ENCODE measurements at regions not wholly inside any gene's neighbourhood (a gene's known extent, or its start where the extent isn't known, plus 50 kb on each side); places are given as distances from the start of the nearest gene placed in this dataset.

- H3K36me3 ChIP-seq (ENCODE audit: insufficient read depth, low read length), result no peaks in the 10 kb centered on the region
- H3K9ac ChIP-seq (ENCODE audit: low read depth, low read length), result no peak overlapping the region
- peaks cover 8% of the 10 kb centered on the region; the same call in 1 of the 2 replicates for H3K4me1 ChIP-seq (ENCODE audit: insufficient read depth, low read length)
- H3K9me3 ChIP-seq (ENCODE audit: control insufficient read depth, insufficient read depth, low read length), result peaks cover 6% of the 10 kb centered on the region
These were observed 759.7 kb downstream of the GALC start for GRCh38 chr14:87233266-87233665.

- peaks cover 6% of the 10 kb centered on the region for H3K9me3 ChIP-seq (ENCODE audit: control insufficient read depth, insufficient read depth, low read length)
- H3K4me1 ChIP-seq (ENCODE audit: insufficient read depth, low read length), result peaks cover 8% of the 10 kb centered on the region; the same call in 1 of the 2 replicates
- H3K36me3 ChIP-seq (ENCODE audit: insufficient read depth, low read length), result no peaks in the 10 kb centered on the region
- no peak overlapping the region for H3K9ac ChIP-seq (ENCODE audit: low read depth, low read length)
These were observed 761.5 kb downstream of the GALC start for GRCh38 chr14:87231336-87232026.

GRCh38 chr14:87230726-87231125, 762.3 kb downstream of the GALC start:
- Histone ChIP-seq H3K9me3 (ENCODE audit: control insufficient read depth, insufficient read depth, low read length) (peaks cover 6% of the 10 kb centered on the region), H3K36me3 (ENCODE audit: insufficient read depth, low read length) (no peaks in the 10 kb centered on the region), H3K4me1 (ENCODE audit: insufficient read depth, low read length) (peaks cover 8% of the 10 kb centered on the region; the same call in 1 of the 2 replicates), H3K9ac (ENCODE audit: low read depth, low read length) (no peak overlapping the region)

DNA sequence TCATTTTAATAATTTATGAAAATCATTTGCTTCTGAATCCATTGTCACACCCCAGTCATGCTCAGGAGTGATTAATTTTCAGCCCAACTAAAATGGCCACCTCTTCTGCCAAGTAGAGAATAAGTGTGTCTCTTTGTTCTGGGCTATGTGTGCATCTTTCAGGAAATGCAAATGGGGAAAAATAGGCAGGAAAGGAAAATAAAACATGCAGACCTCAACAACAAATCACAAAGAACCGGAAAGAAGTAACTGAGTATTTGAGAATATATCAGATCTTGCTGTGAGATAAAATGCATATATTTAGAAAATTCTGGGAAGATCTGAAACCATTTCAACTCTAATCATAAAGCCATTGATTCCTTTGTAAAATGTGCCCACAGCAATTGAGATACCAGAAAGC, 763.9 kb downstream of the GALC start:
- H3K9me3 ChIP-seq (ENCODE audit: control insufficient read depth, insufficient read depth, low read length), result peaks cover 6% of the 10 kb centered on the region
- H3K9ac ChIP-seq (ENCODE audit: low read depth, low read length), result no peak overlapping the region
- peaks cover 6% of the 10 kb centered on the region; the same call in 1 of the 2 replicates for H3K4me1 ChIP-seq (ENCODE audit: insufficient read depth, low read length)
- no peaks in the 10 kb centered on the region for H3K36me3 ChIP-seq (ENCODE audit: insufficient read depth, low read length)

DNA sequence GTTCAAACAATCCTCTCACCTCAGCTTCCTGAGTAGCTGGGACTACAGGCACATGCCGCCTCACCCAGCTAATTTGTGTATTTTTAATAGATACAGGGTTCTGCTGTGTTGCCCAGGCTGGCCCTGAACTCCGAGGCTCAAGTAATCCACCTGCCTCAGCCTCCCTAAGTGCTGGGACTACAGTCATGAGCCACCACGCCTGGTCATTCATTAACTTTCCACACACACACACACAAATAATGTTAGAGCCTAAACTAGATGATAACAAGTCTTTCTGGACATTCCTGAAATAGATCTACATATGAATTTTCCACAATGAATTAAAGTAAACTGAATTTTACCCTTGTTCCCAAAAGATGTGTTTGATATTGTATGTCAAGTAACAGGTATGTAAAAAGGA, 776.0 kb downstream of the GALC start:
- no peaks in the 10 kb centered on the region for H3K4me1 ChIP-seq (ENCODE audit: insufficient read depth, low read length)
- H3K9me3 ChIP-seq (ENCODE audit: control insufficient read depth, insufficient read depth, low read length), result no peaks in the 10 kb centered on the region

DNA sequence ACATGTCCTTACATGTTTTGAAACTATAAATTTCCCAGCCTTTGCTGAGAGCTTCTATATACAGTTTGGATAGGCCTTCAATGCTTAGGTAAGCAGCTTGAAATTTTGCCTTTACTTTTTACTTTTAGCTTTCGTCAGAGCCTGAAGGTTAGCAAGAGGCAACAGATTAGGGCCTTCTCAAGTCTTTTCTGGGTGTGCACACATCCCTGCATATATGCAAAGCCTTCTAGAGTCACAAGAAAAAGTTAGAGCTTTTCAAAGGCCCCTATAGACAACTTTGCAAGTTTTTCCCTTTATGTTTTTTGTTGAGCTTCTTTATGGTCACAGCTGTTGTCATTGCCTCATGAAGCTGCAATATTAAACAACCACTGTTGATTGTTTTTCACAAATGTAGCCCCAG, 778.4 kb downstream of the GALC start:
- Histone ChIP-seq H3K36me3 (ENCODE audit: insufficient read depth, low read length) (no peaks in the 10 kb centered on the region), H3K9me3 (ENCODE audit: control insufficient read depth, insufficient read depth, low read length) (no peaks in the 10 kb centered on the region), H3K9ac (ENCODE audit: low read depth, low read length) (no peak overlapping the region), H3K4me1 (ENCODE audit: insufficient read depth, low read length) (no peaks in the 10 kb centered on the region)

More for the DNA sequence above, 776.0 kb downstream of the GALC start:
- Histone ChIP-seq H3K9ac (ENCODE audit: low read depth, low read length) (no peak overlapping the region), H3K36me3 (ENCODE audit: insufficient read depth, low read length) (no peaks in the 10 kb centered on the region)

DNA sequence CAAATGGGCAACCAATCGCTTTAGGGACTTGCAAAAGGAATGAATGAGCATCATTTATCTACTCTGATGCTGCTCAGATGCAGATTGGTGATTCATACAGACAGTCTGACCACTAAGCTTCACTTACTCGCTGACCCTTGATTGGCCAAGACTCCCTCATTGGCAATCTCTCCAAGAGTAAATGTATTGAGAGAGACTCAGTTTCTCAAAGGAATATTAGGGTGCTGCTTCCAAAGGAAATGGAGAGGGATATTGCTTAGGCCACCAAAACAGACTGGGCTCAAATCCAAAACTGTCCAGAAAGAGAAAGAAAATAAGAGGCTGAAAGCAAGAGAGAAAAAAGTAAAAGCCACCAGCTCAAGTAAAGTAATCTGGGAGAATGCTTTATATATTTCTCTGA, 785.2 kb downstream of the GALC start:
- H3K36me3 ChIP-seq (ENCODE audit: insufficient read depth, low read length), result no peaks in the 10 kb centered on the region
- no peak overlapping the region for H3K9ac ChIP-seq (ENCODE audit: low read depth, low read length)
- no peaks in the 10 kb centered on the region for H3K4me1 ChIP-seq (ENCODE audit: insufficient read depth, low read length)
- no peaks in the 10 kb centered on the region; the same call in 1 of the 2 replicates for H3K9me3 ChIP-seq (ENCODE audit: control insufficient read depth, insufficient read depth, low read length)

- Histone ChIP-seq H3K36me3 (ENCODE audit: insufficient read depth, low read length) (no peaks in the 10 kb centered on the region), H3K9me3 (ENCODE audit: control insufficient read depth, insufficient read depth, low read length) (no peaks in the 10 kb centered on the region; the same call in 1 of the 2 replicates), H3K9ac (ENCODE audit: low read depth, low read length) (no peak overlapping the region), H3K4me1 (ENCODE audit: insufficient read depth, low read length) (no peaks in the 10 kb centered on the region)
These were observed 787.2 kb downstream of the GALC start for GRCh38 chr14:87205811-87206210.

- Histone ChIP-seq H3K9me3 (ENCODE audit: control insufficient read depth, insufficient read depth, low read length) (no peaks in the 10 kb centered on the region; the same call in 1 of the 2 replicates), H3K9ac (ENCODE audit: low read depth, low read length) (no peak overlapping the region), H3K4me1 (ENCODE audit: insufficient read depth, low read length) (no peaks in the 10 kb centered on the region), H3K36me3 (ENCODE audit: insufficient read depth, low read length) (no peaks in the 10 kb centered on the region)
These were observed 789.6 kb downstream of the GALC start for GRCh38 chr14:87203346-87203745.

- Histone ChIP-seq H3K36me3 (ENCODE audit: insufficient read depth, low read length) (no peaks in the 10 kb centered on the region), H3K4me1 (ENCODE audit: insufficient read depth, low read length) (no peaks in the 10 kb centered on the region), H3K9me3 (ENCODE audit: control insufficient read depth, insufficient read depth, low read length) (peaks cover 2% of the 10 kb centered on the region; the same call in 1 of the 2 replicates), H3K9ac (ENCODE audit: low read depth, low read length) (no peak overlapping the region)
These were observed 793.6 kb downstream of the GALC start for GRCh38 chr14:87199381-87199780.

DNA sequence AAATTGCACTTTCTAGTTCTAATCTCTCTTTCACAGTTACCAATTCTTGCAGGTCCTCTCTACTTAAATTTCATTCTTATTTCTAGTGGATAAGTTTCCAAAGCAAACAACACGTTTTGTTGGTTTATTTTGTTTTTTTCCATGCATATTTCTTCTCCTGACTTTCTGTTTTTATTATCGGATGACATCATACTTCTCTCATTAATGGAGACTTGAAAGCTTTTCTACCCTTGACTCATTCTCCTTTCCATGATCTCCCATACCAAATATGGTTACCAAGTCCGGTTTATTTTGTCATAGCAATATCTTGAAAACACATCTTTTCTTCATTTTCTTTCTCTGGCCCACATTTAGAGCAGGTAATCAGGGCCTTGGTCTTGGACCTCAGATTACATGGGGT, 796.5 kb downstream of the GALC start:
- Histone ChIP-seq H3K4me1 (ENCODE audit: insufficient read depth, low read length) (no peaks in the 10 kb centered on the region), H3K36me3 (ENCODE audit: insufficient read depth, low read length) (no peaks in the 10 kb centered on the region), H3K9me3 (ENCODE audit: control insufficient read depth, insufficient read depth, low read length) (peaks cover 2% of the 10 kb centered on the region; the same call in 1 of the 2 replicates), H3K9ac (ENCODE audit: low read depth, low read length) (no peak overlapping the region)

DNA sequence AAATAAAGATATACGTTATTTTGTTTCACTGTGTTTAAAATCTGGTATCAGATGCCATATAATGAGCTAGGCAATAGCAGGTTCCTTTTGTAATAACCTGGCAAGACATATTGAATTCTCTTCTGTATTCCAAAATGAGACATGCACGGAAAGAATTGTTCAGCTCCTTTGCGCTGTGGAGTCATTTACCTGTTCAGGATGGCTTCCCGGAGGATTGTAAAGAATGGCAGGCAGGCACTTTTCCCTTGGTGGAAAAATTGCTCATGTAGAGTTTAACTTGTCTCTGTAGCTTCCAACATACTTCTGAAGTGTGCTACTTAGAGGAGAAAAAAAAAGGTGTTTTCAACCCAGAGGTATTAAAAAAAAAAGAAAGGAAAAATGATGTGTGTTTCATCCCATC, 805.2 kb downstream of the GALC start:
- Histone ChIP-seq H3K9ac (ENCODE audit: low read depth, low read length) (no peak overlapping the region), H3K36me3 (ENCODE audit: insufficient read depth, low read length) (no peaks in the 10 kb centered on the region), H3K4me1 (ENCODE audit: insufficient read depth, low read length) (peaks cover 17% of the 10 kb centered on the region; the same call in 1 of the 2 replicates), H3K9me3 (ENCODE audit: control insufficient read depth, insufficient read depth, low read length) (no peaks in the 10 kb centered on the region)

DNA sequence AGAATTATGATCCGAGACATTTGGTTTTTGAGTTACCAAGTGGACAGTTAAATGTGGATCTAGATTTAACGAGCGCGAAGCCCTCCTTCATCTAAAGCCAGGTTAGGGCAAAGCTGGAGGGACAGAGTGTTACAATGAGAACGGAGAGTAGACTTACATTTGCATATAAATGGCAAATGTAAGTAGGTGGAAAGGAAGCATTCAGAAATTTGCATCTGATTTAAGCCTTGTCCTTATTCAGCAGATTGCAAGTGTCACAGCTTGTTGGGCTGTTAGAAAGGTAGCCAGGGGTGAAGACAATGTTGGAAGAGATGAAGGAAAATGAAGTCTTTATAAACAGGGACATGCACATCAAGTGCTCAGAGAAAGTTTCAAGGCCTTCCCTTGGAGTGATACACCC, 806.2 kb downstream of the GALC start:
- Histone ChIP-seq H3K9me3 (ENCODE audit: control insufficient read depth, insufficient read depth, low read length) (no peaks in the 10 kb centered on the region), H3K4me1 (ENCODE audit: insufficient read depth, low read length) (peaks cover 17% of the 10 kb centered on the region; the same call in 1 of the 2 replicates), H3K36me3 (ENCODE audit: insufficient read depth, low read length) (no peaks in the 10 kb centered on the region), H3K9ac (ENCODE audit: low read depth, low read length) (no peak overlapping the region)

DNA sequence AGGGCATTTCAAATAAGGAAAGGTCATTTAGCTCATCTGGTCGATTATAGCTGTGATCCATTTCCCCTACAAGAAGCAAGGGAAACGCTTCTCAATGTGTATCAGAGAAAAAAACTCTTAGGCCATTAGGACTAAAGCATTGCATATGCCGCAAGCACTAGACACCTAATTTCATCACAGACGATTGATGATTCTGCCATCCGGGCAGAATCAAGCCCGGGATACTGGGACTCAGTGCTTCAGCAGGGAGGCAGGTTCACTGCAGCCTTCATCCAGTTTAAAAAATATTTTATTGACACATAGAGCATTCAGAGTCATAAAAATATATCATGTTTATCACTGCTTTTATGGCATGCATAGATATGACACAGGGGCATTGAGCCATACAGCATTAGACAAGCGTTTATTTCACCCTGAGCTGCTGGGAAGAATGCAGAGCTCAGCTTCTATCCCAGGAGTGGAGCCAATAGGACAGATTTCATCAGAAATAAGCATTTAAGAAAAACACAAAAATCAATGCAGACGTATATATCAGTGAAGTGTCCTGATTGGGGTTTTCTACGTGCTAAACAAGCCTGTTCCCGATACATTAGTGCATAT, 806.9 kb downstream of the GALC start:
- Histone ChIP-seq H3K9ac (ENCODE audit: low read depth, low read length) (no peak overlapping the region), H3K4me1 (ENCODE audit: insufficient read depth, low read length) (peaks cover 17% of the 10 kb centered on the region; the same call in 1 of the 2 replicates), H3K36me3 (ENCODE audit: insufficient read depth, low read length) (no peaks in the 10 kb centered on the region), H3K9me3 (ENCODE audit: control insufficient read depth, insufficient read depth, low read length) (no peaks in the 10 kb centered on the region)

DNA sequence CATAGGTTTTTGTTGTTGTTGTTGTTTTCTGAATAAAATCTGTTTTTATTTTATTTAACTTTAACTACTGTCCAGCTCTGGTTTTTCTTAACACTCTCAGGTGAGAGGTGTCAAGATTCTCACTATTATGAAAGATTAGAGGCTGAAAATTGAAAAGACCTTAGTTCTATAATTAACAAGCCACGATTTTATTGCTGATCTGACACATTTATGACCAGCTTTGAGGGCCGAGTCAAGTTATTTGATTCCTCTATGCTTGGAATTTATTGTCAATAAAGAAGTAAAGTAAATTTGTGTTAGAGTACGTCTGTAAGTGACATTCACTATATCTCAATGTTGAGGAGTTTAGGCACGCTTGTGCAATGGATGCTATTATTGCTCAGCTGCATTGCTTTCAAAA, 808.8 kb downstream of the GALC start:
- Histone ChIP-seq H3K9me3 (ENCODE audit: control insufficient read depth, insufficient read depth, low read length) (no peaks in the 10 kb centered on the region), H3K9ac (ENCODE audit: low read depth, low read length) (no peak overlapping the region), H3K36me3 (ENCODE audit: insufficient read depth, low read length) (no peaks in the 10 kb centered on the region), H3K4me1 (ENCODE audit: insufficient read depth, low read length) (peaks cover 17% of the 10 kb centered on the region; the same call in 1 of the 2 replicates)

Measured in ES-I3 (cell line).